GM10266 (cell line): ENCODE measurements at regions not wholly inside any gene's neighbourhood (a gene's known extent, or its start where the extent isn't known, plus 50 kb on each side); places are given as distances from the start of the nearest gene placed in this dataset.
"Not testable (repeated sequence)": the region's sequence is repeated elsewhere in the genome, so short reads cannot be mapped to it uniquely, and the experiment has no call there.

Experiments used
- DNase-seq: peaks from one replicate; pipeline ENCODE4 v3.0.0; 2012; ENCODE audit errors: extremely low spot score
- TF ChIP-seq, protein P1 (sequence below): IDR thresholded peaks from 2 replicates; pipeline ENCODE4 v1.5.1; 2012; ENCODE audit warnings: mild to moderate bottlenecking, low read depth; ENCODE audit not compliant: control insufficient read depth, insufficient read depth; ENCODE audit errors: missing control alignments

DNA sequence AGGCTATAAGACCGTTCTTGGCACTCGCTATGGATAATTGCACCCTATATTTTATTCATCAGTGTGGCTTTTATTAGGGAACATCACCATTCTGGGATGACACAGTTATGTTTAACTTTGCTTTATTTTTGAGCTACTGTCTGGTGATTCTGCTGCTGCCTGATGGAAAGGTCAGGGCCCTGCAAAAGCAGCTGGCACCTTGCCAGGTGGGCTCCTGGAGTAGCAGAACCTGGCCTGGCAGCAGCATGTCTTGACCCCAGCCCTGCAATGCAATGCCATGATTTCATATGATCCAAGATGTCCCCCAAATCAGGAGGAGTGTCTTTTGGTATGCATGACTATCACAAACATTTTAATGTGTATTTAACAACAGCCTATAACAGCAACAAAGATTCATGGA, 228.4 kb upstream of the RSPO3 start:
- TF ChIP-seq, protein P1, sequence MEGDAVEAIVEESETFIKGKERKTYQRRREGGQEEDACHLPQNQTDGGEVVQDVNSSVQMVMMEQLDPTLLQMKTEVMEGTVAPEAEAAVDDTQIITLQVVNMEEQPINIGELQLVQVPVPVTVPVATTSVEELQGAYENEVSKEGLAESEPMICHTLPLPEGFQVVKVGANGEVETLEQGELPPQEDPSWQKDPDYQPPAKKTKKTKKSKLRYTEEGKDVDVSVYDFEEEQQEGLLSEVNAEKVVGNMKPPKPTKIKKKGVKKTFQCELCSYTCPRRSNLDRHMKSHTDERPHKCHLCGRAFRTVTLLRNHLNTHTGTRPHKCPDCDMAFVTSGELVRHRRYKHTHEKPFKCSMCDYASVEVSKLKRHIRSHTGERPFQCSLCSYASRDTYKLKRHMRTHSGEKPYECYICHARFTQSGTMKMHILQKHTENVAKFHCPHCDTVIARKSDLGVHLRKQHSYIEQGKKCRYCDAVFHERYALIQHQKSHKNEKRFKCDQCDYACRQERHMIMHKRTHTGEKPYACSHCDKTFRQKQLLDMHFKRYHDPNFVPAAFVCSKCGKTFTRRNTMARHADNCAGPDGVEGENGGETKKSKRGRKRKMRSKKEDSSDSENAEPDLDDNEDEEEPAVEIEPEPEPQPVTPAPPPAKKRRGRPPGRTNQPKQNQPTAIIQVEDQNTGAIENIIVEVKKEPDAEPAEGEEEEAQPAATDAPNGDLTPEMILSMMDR = no peak
- DNase-seq = no peak

DNA sequence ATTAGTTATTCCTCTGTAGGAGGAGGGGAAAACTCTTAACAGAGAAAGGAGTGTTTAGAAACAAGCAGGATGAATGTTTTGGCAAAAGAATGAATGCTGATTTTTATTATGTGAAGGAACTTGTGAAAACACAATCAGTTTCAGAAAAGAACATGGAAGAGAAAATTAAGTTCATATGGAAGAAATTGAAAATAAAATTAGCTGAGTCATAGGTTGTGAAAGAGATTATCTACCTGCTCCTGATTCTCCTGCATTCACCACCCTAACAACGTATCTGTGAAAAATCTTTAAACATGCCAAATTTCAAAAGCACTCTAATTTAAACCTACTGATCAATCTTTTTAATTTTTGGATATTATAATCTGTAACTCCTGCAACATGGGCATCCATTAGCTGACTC, 227.3 kb upstream of the RSPO3 start:
- DNase-seq = no peak
- TF ChIP-seq, protein P1 = no peak

DNA sequence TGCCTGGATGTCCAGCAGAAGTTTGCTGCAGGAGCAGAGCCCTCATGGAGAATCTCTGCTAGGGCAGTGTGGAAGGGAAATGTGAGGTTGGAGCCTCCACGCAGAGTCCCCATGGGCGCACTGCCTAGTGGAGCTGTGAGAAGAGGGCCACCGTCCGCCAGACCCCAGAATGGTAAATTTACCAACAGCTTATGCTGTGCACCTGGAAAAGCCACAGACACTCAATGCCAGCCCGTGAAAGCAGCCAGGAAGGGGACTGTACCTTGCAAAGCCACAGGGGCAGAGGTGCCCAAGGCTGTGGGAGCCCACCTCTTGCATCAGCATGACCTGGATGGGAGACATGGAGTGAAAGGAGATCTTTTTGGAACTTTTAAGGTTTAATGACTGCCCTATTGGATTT, 225.6 kb upstream of the RSPO3 start:
- not testable (repeated sequence) for DNase-seq

DNA sequence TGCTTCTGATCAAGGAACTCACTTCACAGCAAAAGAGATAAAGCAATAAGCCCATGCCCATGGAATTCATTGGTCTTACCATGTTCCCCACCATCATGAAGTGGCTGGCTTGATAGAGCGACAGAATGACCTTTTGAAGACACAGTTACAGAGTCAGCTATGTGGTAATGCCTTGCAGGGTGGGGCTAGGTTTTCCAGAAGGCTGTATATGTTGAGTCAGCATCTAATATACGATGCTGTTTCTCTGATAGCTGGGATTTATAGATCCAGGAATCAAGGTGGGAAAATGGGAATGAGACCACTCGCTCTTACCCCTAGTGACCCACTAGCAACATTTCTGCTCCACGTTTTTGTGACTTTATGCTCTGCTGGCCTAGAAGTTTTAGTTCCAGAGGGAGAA, 220.7 kb upstream of the RSPO3 start:
- TF ChIP-seq, protein P1 = no peak
- no peak for DNase-seq

DNA sequence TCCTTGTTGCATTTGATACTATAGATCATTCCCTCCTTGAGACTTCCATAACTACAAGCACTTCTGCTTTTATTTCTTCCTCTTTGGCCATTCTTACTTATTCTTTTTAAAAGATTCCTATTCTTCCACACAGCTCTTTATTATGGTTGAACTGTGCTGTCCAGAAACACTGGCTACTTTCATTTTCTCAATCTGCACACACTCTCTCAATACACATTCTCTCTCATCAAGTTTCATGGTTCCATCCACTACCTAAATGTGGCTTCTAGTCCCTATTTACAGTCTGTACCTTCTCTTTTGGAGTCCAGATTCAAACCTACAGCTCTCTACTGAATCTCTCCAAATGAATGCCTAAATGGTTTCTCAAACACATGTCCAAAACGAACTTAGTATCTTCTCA, 214.3 kb upstream of the RSPO3 start:
- TF ChIP-seq, protein P1 = no peak
- DNase-seq = no peak

DNA sequence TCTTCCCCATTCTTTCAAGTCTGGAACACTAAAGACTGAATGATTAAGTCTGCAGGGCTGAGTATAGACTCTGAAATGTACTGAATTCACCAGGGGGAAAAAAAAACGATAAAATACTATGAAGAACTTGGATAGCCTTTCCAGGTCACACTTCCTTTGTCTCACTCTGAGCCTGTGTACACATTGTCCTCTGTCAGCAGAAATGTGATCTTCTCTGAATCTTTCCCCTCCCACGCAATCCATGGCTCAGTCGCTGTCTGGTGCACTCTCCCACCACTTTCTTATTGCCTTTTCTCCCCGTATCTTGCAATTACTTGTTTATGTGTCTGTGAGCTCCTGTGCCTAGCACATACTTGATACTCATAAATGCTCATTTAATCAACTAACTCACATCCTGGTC, 212.6 kb upstream of the RSPO3 start:
- no peak for DNase-seq
- TF ChIP-seq, protein P1 = no peak

DNA sequence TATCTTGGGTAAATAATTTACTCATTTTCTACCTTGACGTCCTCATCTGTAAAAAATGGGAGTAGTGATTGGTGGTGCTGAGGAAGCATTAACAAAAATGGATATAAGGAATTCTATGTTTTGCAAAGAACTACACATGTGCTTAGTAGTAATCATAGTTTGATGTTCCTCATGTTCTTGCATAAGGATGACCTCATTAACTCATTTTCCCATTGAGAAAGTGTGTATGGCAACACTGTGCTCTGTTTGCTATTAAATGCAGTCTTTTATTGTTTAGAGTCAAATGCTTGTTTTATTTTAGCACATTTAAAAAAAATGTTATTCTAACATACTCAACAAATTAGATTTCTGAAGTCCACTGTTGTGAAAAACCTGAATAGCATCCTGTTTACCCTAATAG, 211.2 kb upstream of the RSPO3 start:
- TF ChIP-seq, protein P1 = no peak
- no peak for DNase-seq

DNA sequence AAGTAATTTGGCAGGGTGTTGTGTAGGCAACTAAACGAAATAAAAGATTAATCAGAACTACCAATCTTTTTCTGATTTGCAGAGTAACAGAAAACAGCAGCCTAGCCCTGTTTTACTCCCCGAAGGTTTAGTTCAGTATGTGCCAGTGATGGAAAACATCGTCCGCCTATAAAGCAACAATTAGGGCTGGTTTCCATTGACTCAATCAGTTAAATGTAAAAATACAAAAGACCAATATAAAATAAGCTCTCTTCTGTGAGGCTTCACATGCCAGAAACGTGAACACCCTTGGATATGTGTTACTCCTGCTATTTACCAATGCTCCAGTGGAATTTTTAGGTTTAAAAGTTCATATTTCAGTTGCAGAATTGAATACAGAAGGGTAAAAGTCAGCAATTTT, 210.5 kb upstream of the RSPO3 start:
- no peak for DNase-seq
- TF ChIP-seq, protein P1 = no peak
